ENCODE measurements at regions not wholly inside any gene's neighbourhood (a gene's known extent, or its start where the extent isn't known, plus 50 kb on each side); places are given as distances from the start of the nearest gene placed in this dataset.

- TF ChIP-seq ZFX (IDR thresholded peaks at IDR 0.05; ENCODE audit: borderline replicate concordance): no peak
- TF ChIP-seq CTCF (IDR thresholded peaks at IDR 0.05): no peak
- no peak overlapping the region for H3K27ac ChIP-seq
Measured at GRCh38 chr7:91345449-91345848, 81.2 kb downstream of the FZD1 start.

GRCh38 chr7:91346426-91346825 is 82.2 kb downstream of the FZD1 start:
- TF ChIP-seq ZFX (IDR thresholded peaks at IDR 0.05; ENCODE audit: borderline replicate concordance): no peak
- TF ChIP-seq CTCF (IDR thresholded peaks at IDR 0.05): no peak
- H3K27ac ChIP-seq: no peak overlapping the region

- TF ChIP-seq CTCF (IDR thresholded peaks at IDR 0.05) (no peak), ZFX (IDR thresholded peaks at IDR 0.05; ENCODE audit: borderline replicate concordance) (no peak)
- no peak overlapping the region for H3K27ac ChIP-seq
Measured at GRCh38 chr7:91347290-91347689, 83.1 kb downstream of the FZD1 start.

GRCh38 chr7:91348711-91349110 is 84.5 kb downstream of the FZD1 start:
- no peak overlapping the region for H3K27ac ChIP-seq
- TF ChIP-seq ZFX (IDR thresholded peaks at IDR 0.05; ENCODE audit: borderline replicate concordance) (no peak), CTCF (IDR thresholded peaks at IDR 0.05) (no peak)

- TF ChIP-seq ZFX (IDR thresholded peaks at IDR 0.05; ENCODE audit: borderline replicate concordance) (no peak), CTCF (IDR thresholded peaks at IDR 0.05) (no peak)
- H3K27ac ChIP-seq: no peak overlapping the region
Measured at GRCh38 chr7:91351374-91351773, 87.1 kb downstream of the FZD1 start.

- no peak for TF ChIP-seq ZFX (IDR thresholded peaks at IDR 0.05; ENCODE audit: borderline replicate concordance)
- TF ChIP-seq CTCF (IDR thresholded peaks at IDR 0.05): no peak
- H3K27ac ChIP-seq: no peak overlapping the region
Measured at GRCh38 chr7:91352091-91352490, 87.9 kb downstream of the FZD1 start.

GRCh38 chr7:91353848-91354247 is 89.6 kb downstream of the FZD1 start:
- no peak for TF ChIP-seq CTCF (IDR thresholded peaks at IDR 0.05)
- no peak for TF ChIP-seq ZFX (IDR thresholded peaks at IDR 0.05; ENCODE audit: borderline replicate concordance)
- no peak overlapping the region for H3K27ac ChIP-seq

Data from 22Rv1 (cell line).